Tibial nerve (tissue), 3 donors: ENCODE measurements at regions not wholly inside any gene's neighbourhood (a gene's known extent, or its start where the extent isn't known, plus 50 kb on each side); places are given as distances from the start of the nearest gene placed in this dataset.

Source experiments
- POLR2A ChIP-seq, 2 donors: fragments of 450-650 bp; IDR thresholded peaks; one replicate each; pipeline ENCODE4 v1.6.1; 2017; ENCODE audit warnings: antibody characterized with exemption in 2 of 2, mild to moderate bottlenecking in 2 of 2, moderate library complexity in 2 of 2
- TF ChIP-seq, protein P1 (sequence below), 5 experiments: fragments of 200-600 bp in 3 of 5; fragments of 450-650 bp in 2 of 5; sonication (generic) in 3 of 5; IDR thresholded peaks; one replicate each; pipeline ENCODE4 v1.5.1; 2016 to 2019; ENCODE audit warnings: antibody characterized with exemption in 5 of 5, mild to moderate bottlenecking in 3 of 5, moderate library complexity in 2 of 5

- no peak for TF ChIP-seq POLR2A (IDR thresholded peaks at IDR 0.05)
- TF ChIP-seq, protein P1, sequence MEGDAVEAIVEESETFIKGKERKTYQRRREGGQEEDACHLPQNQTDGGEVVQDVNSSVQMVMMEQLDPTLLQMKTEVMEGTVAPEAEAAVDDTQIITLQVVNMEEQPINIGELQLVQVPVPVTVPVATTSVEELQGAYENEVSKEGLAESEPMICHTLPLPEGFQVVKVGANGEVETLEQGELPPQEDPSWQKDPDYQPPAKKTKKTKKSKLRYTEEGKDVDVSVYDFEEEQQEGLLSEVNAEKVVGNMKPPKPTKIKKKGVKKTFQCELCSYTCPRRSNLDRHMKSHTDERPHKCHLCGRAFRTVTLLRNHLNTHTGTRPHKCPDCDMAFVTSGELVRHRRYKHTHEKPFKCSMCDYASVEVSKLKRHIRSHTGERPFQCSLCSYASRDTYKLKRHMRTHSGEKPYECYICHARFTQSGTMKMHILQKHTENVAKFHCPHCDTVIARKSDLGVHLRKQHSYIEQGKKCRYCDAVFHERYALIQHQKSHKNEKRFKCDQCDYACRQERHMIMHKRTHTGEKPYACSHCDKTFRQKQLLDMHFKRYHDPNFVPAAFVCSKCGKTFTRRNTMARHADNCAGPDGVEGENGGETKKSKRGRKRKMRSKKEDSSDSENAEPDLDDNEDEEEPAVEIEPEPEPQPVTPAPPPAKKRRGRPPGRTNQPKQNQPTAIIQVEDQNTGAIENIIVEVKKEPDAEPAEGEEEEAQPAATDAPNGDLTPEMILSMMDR (IDR thresholded peaks at IDR 0.05): no peak
Measured at GRCh38 chr14:58725871-58726270, 88.1 kb downstream of the DACT1 start.
